Ascending aorta (tissue), 2 donors: ENCODE measurements at regions not wholly inside any gene's neighbourhood (a gene's known extent, or its start where the extent isn't known, plus 50 kb on each side); places are given as distances from the start of the nearest gene placed in this dataset.

Source experiments
- DNase-seq, 2 donors: peaks; one replicate each; pipeline ENCODE4 v3.0.0-alpha.2; 2019; ENCODE audit warnings: low spot score in 2 of 2
- H3K27ac ChIP-seq, 2 donors: fragments of 200-600 bp; sonication (generic); one replicate each; pipeline ENCODE4 v1.5.1; 2016 to 2017; ENCODE audit warnings: mild to moderate bottlenecking in 1 of 2
- H3K27me3 ChIP-seq: fragments of 200-600 bp; sonication (generic); one replicate; pipeline ENCODE4 v1.5.1; 2017
- H3K36me3 ChIP-seq, 2 donors: fragments of 200-600 bp; sonication (generic); one replicate each; pipeline ENCODE4 v1.5.1; 2016
- H3K4me1 ChIP-seq, 2 donors: fragments of 200-600 bp; sonication (generic); one replicate each; pipeline ENCODE4 v1.5.1; 2016 to 2017; ENCODE audit warnings: mild to moderate bottlenecking in 1 of 2
- H3K4me3 ChIP-seq, 2 donors: fragments of 200-600 bp; sonication (generic); one replicate each; pipeline ENCODE4 v1.5.1; 2016 to 2017; ENCODE audit warnings: mild to moderate bottlenecking in 1 of 2
- H3K9me3 ChIP-seq, 2 donors: fragments of 200-600 bp; sonication (generic); one replicate each; pipeline ENCODE4 v1.5.1; 2016
- CTCF ChIP-seq, 3 experiments: fragments of 200-600 bp in 2 of 3; fragments of 450-650 bp in 1 of 3; sonication (generic) in 2 of 3; IDR thresholded peaks; one replicate each; pipeline ENCODE4 v1.5.1; 2016 to 2019; ENCODE audit warnings: antibody characterized with exemption in 3 of 3, mild to moderate bottlenecking in 1 of 3, moderate library complexity in 1 of 3
- intact Hi-C: fragments of 100-400 bp; cut with DNase I; formaldehyde crosslinking; loops from one replicate; pipeline ENCODE4 v1.15.1; 2023

- Histone ChIP-seq H3K27me3 (no peaks in the 10 kb centered on the region), H3K4me3 (no peak overlapping the region), H3K4me1 (no peaks in the 10 kb centered on the region), H3K9me3 (peaks cover 15 to 26% of the 10 kb centered on the region in 2 donors), H3K36me3 (no peaks in the 10 kb centered on the region), H3K27ac (no peak overlapping the region)
- intact Hi-C loops, result no loop called here
- no peak for DNase-seq
- no peak for TF ChIP-seq CTCF (IDR thresholded peaks at IDR 0.05)
Measured at GRCh38 chr6:4308364-4308763, 173.0 kb upstream of the ECI2 start.

- no peak for TF ChIP-seq CTCF (IDR thresholded peaks at IDR 0.05)
- no peak overlapping the region for H3K27ac ChIP-seq
- intact Hi-C loops, result no loop called here
- H3K36me3 ChIP-seq, result no peaks in the 10 kb centered on the region
- no peak for DNase-seq
- no peaks in the 10 kb centered on the region for H3K4me1 ChIP-seq
- H3K4me3 ChIP-seq, result no peak overlapping the region
- no peaks in the 10 kb centered on the region for H3K27me3 ChIP-seq
- no peaks in the 10 kb centered on the region for H3K9me3 ChIP-seq
Measured at GRCh38 chr6:4304927-4305455, 169.6 kb upstream of the ECI2 start.

- TF ChIP-seq CTCF (IDR thresholded peaks at IDR 0.05), result no peak
- Histone ChIP-seq H3K36me3 (no peaks in the 10 kb centered on the region), H3K27me3 (no peaks in the 10 kb centered on the region), H3K4me3 (no peak overlapping the region), H3K9me3 (no peaks in the 10 kb centered on the region), H3K27ac (no peak overlapping the region), H3K4me1 (no peaks in the 10 kb centered on the region)
- DNase-seq, result no peak
- intact Hi-C loops, result no loop called here
Measured at GRCh38 chr6:4303638-4304037, 168.3 kb upstream of the ECI2 start.

- TF ChIP-seq CTCF (IDR thresholded peaks at IDR 0.05), result no peak
- Histone ChIP-seq H3K9me3 (peaks cover 0 to 1% of the 10 kb centered on the region in 2 donors), H3K27ac (no peak overlapping the region), H3K4me3 (no peak overlapping the region), H3K36me3 (no peaks in the 10 kb centered on the region), H3K4me1 (no peaks in the 10 kb centered on the region), H3K27me3 (no peaks in the 10 kb centered on the region)
- intact Hi-C loops, result no loop called here
- no peak for DNase-seq
Measured at GRCh38 chr6:4302524-4302923, 167.1 kb upstream of the ECI2 start.

GRCh38 chr6:4301871-4302270 is 166.5 kb upstream of the ECI2 start:
- Histone ChIP-seq H3K27ac (no peak overlapping the region), H3K4me1 (no peaks in the 10 kb centered on the region), H3K9me3 (peaks cover 0 to 3% of the 10 kb centered on the region in 2 donors), H3K4me3 (no peak overlapping the region), H3K36me3 (no peaks in the 10 kb centered on the region), H3K27me3 (no peaks in the 10 kb centered on the region)
- TF ChIP-seq CTCF (IDR thresholded peaks at IDR 0.05), result no peak
- DNase-seq, result no peak
- intact Hi-C loops, result no loop called here

GRCh38 chr6:4300917-4301316 is 165.5 kb upstream of the ECI2 start:
- peaks cover 0 to 3% of the 10 kb centered on the region in 2 donors for H3K9me3 ChIP-seq
- no peaks in the 10 kb centered on the region for H3K36me3 ChIP-seq
- TF ChIP-seq CTCF (IDR thresholded peaks at IDR 0.05), result no peak
- intact Hi-C loops, result no loop called here
- no peak for DNase-seq
- H3K27ac ChIP-seq, result no peak overlapping the region
- no peaks in the 10 kb centered on the region for H3K27me3 ChIP-seq
- no peaks in the 10 kb centered on the region for H3K4me1 ChIP-seq
- no peak overlapping the region for H3K4me3 ChIP-seq
